ENCODE measurements at regions not wholly inside any gene's neighbourhood (a gene's known extent, or its start where the extent isn't known, plus 50 kb on each side); places are given as distances from the start of the nearest gene placed in this dataset.
"Not testable (repeated sequence)": the region's sequence is repeated elsewhere in the genome, so short reads cannot be mapped to it uniquely, and the experiment has no call there.

GRCh38 chr13:66087269-66087710 lies 1142.8 kb downstream of the PCDH9 start:
- DNase-seq (ENCODE audit: low read depth, low spot score), result no peak
- no peak for TF ChIP-seq CTCF (IDR thresholded peaks at IDR 0.05; ENCODE audit: low read depth, low read length)
- ChIA-PET POLR2A (interaction anchor here (0.7 kb wide), 1 partner anchor 1031 kb away, joined by 4 read pairs; no protein-coding TSS in a partner anchor), CTCF (no interaction called here)
- Histone ChIP-seq H3K9me3 (ENCODE audit: control insufficient read depth, insufficient read depth, low read length) (peaks cover 3% of the 10 kb centered on the region), H3K4me3 (ENCODE audit: low read depth, low read length) (no peak overlapping the region), H3K27ac (ENCODE audit: low read depth, low read length) (no peak overlapping the region), H3K27me3 (ENCODE audit: control insufficient read depth, insufficient read depth, low read length) (no peaks in the 10 kb centered on the region)

- no peak for TF ChIP-seq CTCF (IDR thresholded peaks at IDR 0.05; ENCODE audit: low read depth, low read length)
- Histone ChIP-seq H3K9me3 (ENCODE audit: control insufficient read depth, insufficient read depth, low read length) (no peaks in the 10 kb centered on the region), H3K4me3 (ENCODE audit: low read depth, low read length) (no peak overlapping the region), H3K27me3 (ENCODE audit: control insufficient read depth, insufficient read depth, low read length) (no peaks in the 10 kb centered on the region), H3K27ac (ENCODE audit: low read depth, low read length) (no peak overlapping the region)
- no peak for DNase-seq (ENCODE audit: low read depth, low spot score)
- CTCF ChIA-PET, result no interaction called here
- POLR2A ChIA-PET, result no interaction called here
Observed at GRCh38 chr13:66077132-66077689, 1152.9 kb downstream of the PCDH9 start.

GRCh38 chr13:66076417-66076816 lies 1153.7 kb downstream of the PCDH9 start:
- H3K27me3 ChIP-seq (ENCODE audit: control insufficient read depth, insufficient read depth, low read length), result no peaks in the 10 kb centered on the region
- peak; percentile 15 for DNase-seq (ENCODE audit: low read depth, low spot score)

GRCh38 chr13:66074018-66074615 lies 1156.0 kb downstream of the PCDH9 start:
- TF ChIP-seq CTCF (IDR thresholded peaks at IDR 0.05; ENCODE audit: low read depth, low read length), result no peak
- Histone ChIP-seq H3K4me3 (ENCODE audit: low read depth, low read length) (no peak overlapping the region), H3K27ac (ENCODE audit: low read depth, low read length) (no peak overlapping the region), H3K27me3 (ENCODE audit: control insufficient read depth, insufficient read depth, low read length) (no peaks in the 10 kb centered on the region), H3K9me3 (ENCODE audit: control insufficient read depth, insufficient read depth, low read length) (no peaks in the 10 kb centered on the region)
- ChIA-PET POLR2A (no interaction called here), CTCF (no interaction called here)
- DNase-seq (ENCODE audit: low read depth, low spot score), result no peak

More at GRCh38 chr13:66076417-66076816, 1153.7 kb downstream of the PCDH9 start:
- ChIA-PET CTCF (no interaction called here), POLR2A (no interaction called here)
- no peak for TF ChIP-seq CTCF (IDR thresholded peaks at IDR 0.05; ENCODE audit: low read depth, low read length)
- no peak overlapping the region for H3K4me3 ChIP-seq (ENCODE audit: low read depth, low read length)
- no peak overlapping the region for H3K27ac ChIP-seq (ENCODE audit: low read depth, low read length)
- H3K9me3 ChIP-seq (ENCODE audit: control insufficient read depth, insufficient read depth, low read length), result no peaks in the 10 kb centered on the region

GRCh38 chr13:66072097-66072496 lies 1158.0 kb downstream of the PCDH9 start:
- POLR2A ChIA-PET; DNase-seq (ENCODE audit: low read depth, low spot score); H3K27ac ChIP-seq (ENCODE audit: low read depth, low read length); CTCF ChIA-PET; H3K27me3 ChIP-seq (ENCODE audit: control insufficient read depth, insufficient read depth, low read length); H3K4me3 ChIP-seq (ENCODE audit: low read depth, low read length); H3K9me3 ChIP-seq (ENCODE audit: control insufficient read depth, insufficient read depth, low read length): not testable (repeated sequence)

Data from AG04450 (cell line).